ENCODE measurements at regions not wholly inside any gene's neighbourhood (a gene's known extent, or its start where the extent isn't known, plus 50 kb on each side); places are given as distances from the start of the nearest gene placed in this dataset.

- Histone ChIP-seq H3K9me3 (ENCODE audit: severe bottlenecking) (no peaks in the 10 kb centered on the region), H3K36me3 (no peaks in the 10 kb centered on the region), H3K27me3 (ENCODE audit: insufficient read depth, low read depth, severe bottlenecking) (no peaks in the 10 kb centered on the region), H3K27ac (no peak overlapping the region), H3K4me3 (ENCODE audit: low read depth, low read length) (no peak overlapping the region)
- no peak for DNase-seq
- no peak for TF ChIP-seq CTCF (IDR thresholded peaks at IDR 0.05; ENCODE audit: low read depth, low read length)
These were observed 76.7 kb upstream of the SLC22A16 start for GRCh38 chr6:110552901-110553641.

- Histone ChIP-seq H3K9me3 (ENCODE audit: severe bottlenecking) (no peaks in the 10 kb centered on the region), H3K4me3 (ENCODE audit: low read depth, low read length) (no peak overlapping the region), H3K36me3 (no peaks in the 10 kb centered on the region), H3K27me3 (ENCODE audit: insufficient read depth, low read depth, severe bottlenecking) (no peaks in the 10 kb centered on the region), H3K27ac (no peak overlapping the region)
- TF ChIP-seq CTCF (IDR thresholded peaks at IDR 0.05; ENCODE audit: low read depth, low read length) = no peak
- no peak for DNase-seq
These were observed 75.7 kb upstream of the SLC22A16 start for GRCh38 chr6:110552076-110552475.

GRCh38 chr6:110551088-110551487 is 74.7 kb upstream of the SLC22A16 start:
- no peaks in the 10 kb centered on the region for H3K36me3 ChIP-seq
- DNase-seq = no peak
- H3K27me3 ChIP-seq (ENCODE audit: insufficient read depth, low read depth, severe bottlenecking) = no peaks in the 10 kb centered on the region
- no peak for TF ChIP-seq CTCF (IDR thresholded peaks at IDR 0.05; ENCODE audit: low read depth, low read length)
- no peak overlapping the region for H3K4me3 ChIP-seq (ENCODE audit: low read depth, low read length)
- H3K27ac ChIP-seq = no peak overlapping the region
- no peaks in the 10 kb centered on the region for H3K9me3 ChIP-seq (ENCODE audit: severe bottlenecking)

- Histone ChIP-seq H3K27me3 (ENCODE audit: insufficient read depth, low read depth, severe bottlenecking) (no peaks in the 10 kb centered on the region), H3K36me3 (no peaks in the 10 kb centered on the region), H3K9me3 (ENCODE audit: severe bottlenecking) (no peaks in the 10 kb centered on the region), H3K27ac (no peak overlapping the region), H3K4me3 (ENCODE audit: low read depth, low read length) (no peak overlapping the region)
- no peak for DNase-seq
- TF ChIP-seq CTCF (IDR thresholded peaks at IDR 0.05; ENCODE audit: low read depth, low read length) = no peak
These were observed 73.9 kb upstream of the SLC22A16 start for GRCh38 chr6:110550353-110550752.

GRCh38 chr6:110549277-110549676 is 72.9 kb upstream of the SLC22A16 start:
- TF ChIP-seq CTCF (IDR thresholded peaks at IDR 0.05; ENCODE audit: low read depth, low read length) = no peak
- DNase-seq = no peak
- Histone ChIP-seq H3K9me3 (ENCODE audit: severe bottlenecking) (no peaks in the 10 kb centered on the region), H3K27ac (no peak overlapping the region), H3K27me3 (ENCODE audit: insufficient read depth, low read depth, severe bottlenecking) (no peaks in the 10 kb centered on the region), H3K4me3 (ENCODE audit: low read depth, low read length) (no peak overlapping the region), H3K36me3 (no peaks in the 10 kb centered on the region)

Measured in WERI-Rb-1 (cell line).